Hepatocyte (in vitro differentiated cells): ENCODE measurements at regions not wholly inside any gene's neighbourhood (a gene's known extent, or its start where the extent isn't known, plus 50 kb on each side); places are given as distances from the start of the nearest gene placed in this dataset.

Experiments used
- CTCF ChIP-seq: fragments of 200-600 bp; sonication (generic); IDR thresholded peaks from 2 replicates; pipeline ENCODE4 v1.5.1; 2016; ENCODE audit warnings: antibody characterized with exemption, mild to moderate bottlenecking; ENCODE audit not compliant: poor library complexity
- EZH2 ChIP-seq: fragments of 200-600 bp; sonication (generic); IDR thresholded peaks from 2 replicates; pipeline ENCODE4 v1.6.1; 2016; ENCODE audit warnings: antibody characterized with exemption, mild to moderate bottlenecking, borderline replicate concordance
- EZH2phosphoT487 ChIP-seq: fragments of 200-600 bp; sonication (generic); IDR thresholded peaks from one replicate; pipeline ENCODE4 v1.6.1; 2018; ENCODE audit warnings: antibody characterized with exemption, mild to moderate bottlenecking, low read depth, moderate library complexity; ENCODE audit not compliant: unreplicated experiment, severe bottlenecking

- TF ChIP-seq CTCF (no peak), EZH2 (no peak), EZH2phosphoT487 (no peak)
Observed at GRCh38 chr5:121257621-121258020, 594.1 kb upstream of the FTMT start.
